ENCODE measurements at regions not wholly inside any gene's neighbourhood (a gene's known extent, or its start where the extent isn't known, plus 50 kb on each side); places are given as distances from the start of the nearest gene placed in this dataset.

DNA sequence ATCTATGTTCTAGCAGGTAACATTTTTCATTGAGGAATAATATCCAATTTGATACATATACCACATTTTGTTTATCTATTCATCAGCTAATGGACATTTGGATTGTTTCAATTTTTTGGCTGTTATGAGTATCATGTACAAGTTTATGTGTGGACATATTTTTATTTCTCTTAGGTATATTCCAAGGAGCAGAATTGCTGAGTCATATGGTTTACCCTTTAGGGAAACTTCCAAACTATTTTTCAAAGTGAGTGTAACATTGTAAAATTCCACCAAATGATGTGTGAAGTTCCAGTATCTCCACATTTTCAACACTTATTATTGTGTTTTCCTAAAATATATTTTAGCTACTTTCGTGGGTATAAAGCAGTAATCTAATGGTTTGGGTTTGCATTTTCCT lies 1789.9 kb downstream of the MRPL39 start:
- intact Hi-C loops (cut with micrococcal nuclease) (no loop called here), dilution Hi-C loops (cut with HindIII; ENCODE audit: low sequenced_read_pairs, unreplicated experiment) (no loop called here), in situ Hi-C loops (cut with MboI; ENCODE audit: low sequenced_read_pairs) (no loop called here)
- no peaks in the 10 kb centered on the region for H3K79me1 ChIP-seq (ENCODE audit: low read depth in 1 of 2, low read length in 2 of 2)
- DNase-seq (no peak), ATAC-seq (ENCODE audit: low read depth) (no peak)
- H3K4me1 ChIP-seq (ENCODE audit: control insufficient read depth, insufficient read depth, low read length): no peaks in the 10 kb centered on the region
- no peak overlapping the region for H2BK20ac ChIP-seq (ENCODE audit: low read depth, low read length)
- H3K9me3 ChIP-seq (ENCODE audit: control insufficient read depth, insufficient read depth, low read length): peaks cover 5% of the 10 kb centered on the region; the same call in 1 of the 2 replicates
- H3K14ac ChIP-seq (replicated peaks; ENCODE audit: low read depth, low read length): no peak overlapping the region
- no peak overlapping the region for H4K8ac ChIP-seq (ENCODE audit: low read depth in 2 of 2, low read length in 2 of 2)
- H3K27ac ChIP-seq (ENCODE audit: insufficient read depth, low read length): no peak overlapping the region
- no peaks in the 10 kb centered on the region for H3K27me3 ChIP-seq (ENCODE audit: control insufficient read depth, insufficient read depth, low read length)
- H3K56ac ChIP-seq (ENCODE audit: extremely low read depth, insufficient read depth, low read length): no peak overlapping the region
- no peak overlapping the region for H2AK9ac ChIP-seq (replicated peaks; ENCODE audit: low read depth, low read length, poor library complexity)
- H3K18ac ChIP-seq (ENCODE audit: low read depth, low read length): no peak overlapping the region
- TF ChIP-seq BHLHE40 (IDR thresholded peaks at IDR 0.05; ENCODE audit: low read depth, low read length): no peak
- TF ChIP-seq, protein P1, sequence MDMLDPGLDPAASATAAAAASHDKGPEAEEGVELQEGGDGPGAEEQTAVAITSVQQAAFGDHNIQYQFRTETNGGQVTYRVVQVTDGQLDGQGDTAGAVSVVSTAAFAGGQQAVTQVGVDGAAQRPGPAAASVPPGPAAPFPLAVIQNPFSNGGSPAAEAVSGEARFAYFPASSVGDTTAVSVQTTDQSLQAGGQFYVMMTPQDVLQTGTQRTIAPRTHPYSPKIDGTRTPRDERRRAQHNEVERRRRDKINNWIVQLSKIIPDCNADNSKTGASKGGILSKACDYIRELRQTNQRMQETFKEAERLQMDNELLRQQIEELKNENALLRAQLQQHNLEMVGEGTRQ (IDR thresholded peaks at IDR 0.05; ENCODE audit: low read depth, low read length): no peak
- no peak for TF ChIP-seq MAZ (IDR thresholded peaks at IDR 0.05; ENCODE audit: borderline replicate concordance, low read depth, low read length)
- no peak for TF ChIP-seq RFX5 (IDR thresholded peaks at IDR 0.05; ENCODE audit: low read depth, low read length)
- no peak for TF ChIP-seq CEBPB (IDR thresholded peaks at IDR 0.05; ENCODE audit: low read depth, low read length)
- no peak for TF ChIP-seq SMC3 (IDR thresholded peaks at IDR 0.05; ENCODE audit: low read depth, low read length)
- TF ChIP-seq FOS (IDR thresholded peaks at IDR 0.05; ENCODE audit: low read depth, low read length): no peak
- TF ChIP-seq, protein P2, sequence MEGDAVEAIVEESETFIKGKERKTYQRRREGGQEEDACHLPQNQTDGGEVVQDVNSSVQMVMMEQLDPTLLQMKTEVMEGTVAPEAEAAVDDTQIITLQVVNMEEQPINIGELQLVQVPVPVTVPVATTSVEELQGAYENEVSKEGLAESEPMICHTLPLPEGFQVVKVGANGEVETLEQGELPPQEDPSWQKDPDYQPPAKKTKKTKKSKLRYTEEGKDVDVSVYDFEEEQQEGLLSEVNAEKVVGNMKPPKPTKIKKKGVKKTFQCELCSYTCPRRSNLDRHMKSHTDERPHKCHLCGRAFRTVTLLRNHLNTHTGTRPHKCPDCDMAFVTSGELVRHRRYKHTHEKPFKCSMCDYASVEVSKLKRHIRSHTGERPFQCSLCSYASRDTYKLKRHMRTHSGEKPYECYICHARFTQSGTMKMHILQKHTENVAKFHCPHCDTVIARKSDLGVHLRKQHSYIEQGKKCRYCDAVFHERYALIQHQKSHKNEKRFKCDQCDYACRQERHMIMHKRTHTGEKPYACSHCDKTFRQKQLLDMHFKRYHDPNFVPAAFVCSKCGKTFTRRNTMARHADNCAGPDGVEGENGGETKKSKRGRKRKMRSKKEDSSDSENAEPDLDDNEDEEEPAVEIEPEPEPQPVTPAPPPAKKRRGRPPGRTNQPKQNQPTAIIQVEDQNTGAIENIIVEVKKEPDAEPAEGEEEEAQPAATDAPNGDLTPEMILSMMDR (conservative IDR thresholded peaks at IDR 0.05; ENCODE audit: low read depth, low read length): no peak
- TF ChIP-seq NFE2L2 (IDR thresholded peaks at IDR 0.05; ENCODE audit: low read depth, low read length): peak; percentile 74
- peak; percentile 65 for TF ChIP-seq MAFK (IDR thresholded peaks at IDR 0.05; ENCODE audit: low read depth, low read length)
- TF ChIP-seq CHD1 (IDR thresholded peaks at IDR 0.05; ENCODE audit: low read depth, low read length): no peak
- no peak overlapping the region for H3K9ac ChIP-seq (ENCODE audit: low read depth, low read length)
- no peak overlapping the region for H2AFZ ChIP-seq (replicated peaks; ENCODE audit: low read length, poor library complexity)
- no CpG with 5 or more reads among the region's 1 CpG for WGBS, 2 experiments (ENCODE audit: extremely low coverage in 2 of 2, insufficient read length in 1 of 2)
- H3K4ac ChIP-seq (ENCODE audit: low read depth, low read length): no peak overlapping the region
- no peak overlapping the region for H3K4me3 ChIP-seq (ENCODE audit: insufficient read depth, low read depth, low read length)
- no peak overlapping the region for H3K23ac ChIP-seq (ENCODE audit: low read depth, low read length)
- H4K20me1 ChIP-seq (ENCODE audit: insufficient read depth, low read length): no peaks in the 10 kb centered on the region
- ChIA-PET CTCF (no interaction called here), POLR2A (ENCODE audit: unreplicated experiment) (no interaction called here)
- no peak overlapping the region for H2BK5ac ChIP-seq (ENCODE audit: low read depth, low read length, poor library complexity, severe bottlenecking)
- H2BK15ac ChIP-seq (ENCODE audit: low read depth, low read length): no peak overlapping the region
- no peak overlapping the region for H2BK120ac ChIP-seq (ENCODE audit: low read depth, low read length)
- H3K9me1 ChIP-seq (ENCODE audit: insufficient read depth, low read length): no peaks in the 10 kb centered on the region
- no peaks in the 10 kb centered on the region for H3K36me3 ChIP-seq (ENCODE audit: control insufficient read depth, insufficient read depth, low read length)
- H3K4me2 ChIP-seq (ENCODE audit: low read depth, low read length): no peak overlapping the region
- no peak overlapping the region for H2AK5ac ChIP-seq (ENCODE audit: low read depth, low read length)
- no peak overlapping the region for H4K5ac ChIP-seq (ENCODE audit: low read depth, low read length)
- no TSS peak for BruUV-seq (replicated peaks)
- no peak overlapping the region for H4K91ac ChIP-seq (ENCODE audit: insufficient read depth, low read depth, low read length)

All from IMR-90 (cell line).